ENCODE measurements at regions not wholly inside any gene's neighbourhood (a gene's known extent, or its start where the extent isn't known, plus 50 kb on each side); places are given as distances from the start of the nearest gene placed in this dataset.

DNA sequence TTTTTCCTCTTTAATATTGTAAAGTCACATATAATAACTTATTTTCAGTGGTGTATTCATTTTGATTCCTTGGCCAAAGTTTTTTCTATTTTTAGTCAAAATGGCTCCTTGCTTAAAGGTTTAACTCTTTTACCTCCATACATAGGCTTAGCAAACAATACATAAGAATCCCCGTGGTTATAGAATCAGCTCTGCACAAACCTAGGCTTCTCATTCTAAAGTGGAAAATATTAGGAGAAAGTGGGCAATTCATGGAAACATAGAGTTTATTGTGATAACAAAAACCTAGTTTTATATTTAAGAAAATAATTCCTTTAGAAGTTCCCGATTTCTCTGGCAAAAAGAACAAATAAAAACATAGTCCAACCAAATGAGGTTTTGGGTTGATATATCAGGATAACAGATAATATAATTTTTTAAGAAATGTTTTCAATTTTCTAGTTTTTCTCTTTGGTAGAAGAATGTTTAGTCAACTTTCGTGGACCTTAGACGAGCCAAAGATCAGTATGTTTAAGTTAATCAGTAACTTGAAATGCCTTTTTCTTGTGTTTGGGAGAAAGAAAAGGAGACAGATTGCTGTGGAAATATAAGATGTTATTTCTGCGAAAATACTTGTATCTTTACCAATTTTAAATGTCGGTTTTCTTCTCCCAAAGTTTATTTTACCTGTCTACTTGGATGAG is 93.4 kb upstream of the KLF12 start:
- Histone ChIP-seq H3K4me1 (replicated peaks in 1 of 2; ENCODE audit: control insufficient read depth in 2 of 2, insufficient read depth in 2 of 2, low read length in 2 of 2) (no peaks in the 10 kb centered on the region), H4K20me1 (replicated peaks; ENCODE audit: control insufficient read depth, insufficient read depth, low read length) (no peaks in the 10 kb centered on the region), H3K4me2 (ENCODE audit: insufficient read depth, low read length) (no peak overlapping the region), H3K9me1 (ENCODE audit: control insufficient read depth, insufficient read depth, low read length) (no peaks in the 10 kb centered on the region), H3K9me3 (replicated peaks; ENCODE audit: control insufficient read depth, insufficient read depth, low read depth, low read length) (no peaks in the 10 kb centered on the region), H3K4me3 (no peak overlapping the region), H3K27ac (ENCODE audit: extremely low read depth, low read depth, low read length) (no peak overlapping the region), H3K36me3 (ENCODE audit: control insufficient read depth, insufficient read depth, low read length) (no peaks in the 10 kb centered on the region), H3K27me3 (ENCODE audit: control insufficient read depth in 2 of 2, insufficient read depth in 2 of 2, low read length in 2 of 2) (no peaks in the 10 kb centered on the region), H3K9ac (ENCODE audit: insufficient read depth in 1 of 2, low read depth in 2 of 2, low read length in 2 of 2) (no peak overlapping the region), H3K79me2 (ENCODE audit: control insufficient read depth, insufficient read depth, low read length) (no peaks in the 10 kb centered on the region), H2AFZ (ENCODE audit: low read depth, low read length) (no peak overlapping the region)
- no peak for TF ChIP-seq RUNX1 (IDR thresholded peaks at IDR 0.05; ENCODE audit: low read depth)
- TF ChIP-seq NUFIP1 (IDR thresholded peaks at IDR 0.05; ENCODE audit: partially characterized antibody): no peak
- no peak for TF ChIP-seq E2F6 (IDR thresholded peaks at IDR 0.05; ENCODE audit: borderline replicate concordance in 1 of 2, extremely low read depth in 1 of 2, insufficient read depth in 1 of 2, insufficient read length in 1 of 2, low read depth in 1 of 2, low read length in 1 of 2, poor library complexity in 1 of 2, severe bottlenecking in 1 of 2)
- TF ChIP-seq PRPF4 (IDR thresholded peaks at IDR 0.05; ENCODE audit: insufficient read depth, low read depth, low read length, poor library complexity, severe bottlenecking): no peak
- TF ChIP-seq ESRRB (CRISPR knock-in tag; IDR thresholded peaks at IDR 0.05; ENCODE audit: borderline replicate concordance): no peak
- no peak for TF ChIP-seq ADNP (tag; IDR thresholded peaks at IDR 0.05)
- TF ChIP-seq NFYB (IDR thresholded peaks at IDR 0.05; ENCODE audit: extremely low read depth, insufficient read length): no peak
- no peak for TF ChIP-seq PCBP2 (IDR thresholded peaks at IDR 0.05; ENCODE audit: low read depth, low read length, poor library complexity, severe bottlenecking)
- TF ChIP-seq SRF (CRISPR knock-in tag; IDR thresholded peaks at IDR 0.05): no peak
- TF ChIP-seq KAT8 (IDR thresholded peaks at IDR 0.05; ENCODE audit: low read depth): no peak
- TF ChIP-seq STAT5A (IDR thresholded peaks at IDR 0.05; ENCODE audit: borderline replicate concordance, low read length): no peak
- TF ChIP-seq XRCC4 (IDR thresholded peaks at IDR 0.05; ENCODE audit: extremely low read depth, insufficient read depth, insufficient read length): no peak
- TF ChIP-seq MBD2 (IDR thresholded peaks at IDR 0.05; ENCODE audit: borderline replicate concordance, low read depth): no peak
- TF ChIP-seq, protein P1, sequence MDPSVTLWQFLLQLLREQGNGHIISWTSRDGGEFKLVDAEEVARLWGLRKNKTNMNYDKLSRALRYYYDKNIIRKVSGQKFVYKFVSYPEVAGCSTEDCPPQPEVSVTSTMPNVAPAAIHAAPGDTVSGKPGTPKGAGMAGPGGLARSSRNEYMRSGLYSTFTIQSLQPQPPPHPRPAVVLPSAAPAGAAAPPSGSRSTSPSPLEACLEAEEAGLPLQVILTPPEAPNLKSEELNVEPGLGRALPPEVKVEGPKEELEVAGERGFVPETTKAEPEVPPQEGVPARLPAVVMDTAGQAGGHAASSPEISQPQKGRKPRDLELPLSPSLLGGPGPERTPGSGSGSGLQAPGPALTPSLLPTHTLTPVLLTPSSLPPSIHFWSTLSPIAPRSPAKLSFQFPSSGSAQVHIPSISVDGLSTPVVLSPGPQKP (CRISPR knock-in tag; IDR thresholded peaks at IDR 0.05): no peak
- no peak for TF ChIP-seq ZNF830 (CRISPR knock-in tag; IDR thresholded peaks at IDR 0.05)
- TF ChIP-seq MTF1 (CRISPR knock-in tag; IDR thresholded peaks at IDR 0.05; ENCODE audit: borderline replicate concordance): no peak
- TF ChIP-seq MIER1 (IDR thresholded peaks at IDR 0.05; ENCODE audit: low read depth): no peak
- no peak for TF ChIP-seq TCF7L2 (IDR thresholded peaks at IDR 0.05; ENCODE audit: low read depth, low read length)
- ATAC-seq: no peak
- WGBS (ENCODE audit: insufficient coverage, low coverage, missing lambda C conversion rate): 0% methylated on average over 6 of the region's 6 CpGs
- ChIA-PET POLR2A (no interaction called here), CTCF (ENCODE audit: low intra/inter-chr PET ratio) (no interaction called here)
- FAIRE-seq: no peak
- BruUV-seq (replicated peaks): no TSS peak
- intact Hi-C loops (cut with micrococcal nuclease) (no loop called here), in situ Hi-C loops (cut with MboI) (no loop called here)
- no peak for DNase-seq (ENCODE audit: extremely low read depth in 1 of 4, low spot score in 3 of 4)

All from K562 (cell line).